ENCODE measurements at regions not wholly inside any gene's neighbourhood (a gene's known extent, or its start where the extent isn't known, plus 50 kb on each side); places are given as distances from the start of the nearest gene placed in this dataset.

DNA sequence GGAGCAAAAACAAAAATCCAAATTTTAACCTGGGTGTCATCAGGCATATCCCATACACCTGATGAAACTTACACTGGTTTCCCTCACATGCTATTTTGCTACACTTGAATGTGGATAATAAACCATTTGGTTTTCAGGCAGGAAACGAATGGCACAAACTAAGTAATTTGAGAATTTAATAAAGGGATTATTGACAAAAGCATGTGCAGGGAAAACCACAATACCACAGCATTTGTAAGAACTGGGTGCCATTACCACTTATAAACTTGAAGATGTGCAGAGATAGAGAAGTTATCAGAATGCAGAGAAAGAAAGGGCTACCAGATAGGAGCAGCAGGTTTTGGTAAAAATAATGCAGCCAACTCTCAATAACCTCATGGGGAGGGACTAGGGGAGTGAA, 151.2 kb downstream of the RFX6 start:
- TF ChIP-seq, protein P1, sequence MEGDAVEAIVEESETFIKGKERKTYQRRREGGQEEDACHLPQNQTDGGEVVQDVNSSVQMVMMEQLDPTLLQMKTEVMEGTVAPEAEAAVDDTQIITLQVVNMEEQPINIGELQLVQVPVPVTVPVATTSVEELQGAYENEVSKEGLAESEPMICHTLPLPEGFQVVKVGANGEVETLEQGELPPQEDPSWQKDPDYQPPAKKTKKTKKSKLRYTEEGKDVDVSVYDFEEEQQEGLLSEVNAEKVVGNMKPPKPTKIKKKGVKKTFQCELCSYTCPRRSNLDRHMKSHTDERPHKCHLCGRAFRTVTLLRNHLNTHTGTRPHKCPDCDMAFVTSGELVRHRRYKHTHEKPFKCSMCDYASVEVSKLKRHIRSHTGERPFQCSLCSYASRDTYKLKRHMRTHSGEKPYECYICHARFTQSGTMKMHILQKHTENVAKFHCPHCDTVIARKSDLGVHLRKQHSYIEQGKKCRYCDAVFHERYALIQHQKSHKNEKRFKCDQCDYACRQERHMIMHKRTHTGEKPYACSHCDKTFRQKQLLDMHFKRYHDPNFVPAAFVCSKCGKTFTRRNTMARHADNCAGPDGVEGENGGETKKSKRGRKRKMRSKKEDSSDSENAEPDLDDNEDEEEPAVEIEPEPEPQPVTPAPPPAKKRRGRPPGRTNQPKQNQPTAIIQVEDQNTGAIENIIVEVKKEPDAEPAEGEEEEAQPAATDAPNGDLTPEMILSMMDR (IDR thresholded peaks at IDR 0.05; ENCODE audit: control insufficient read depth, insufficient read depth, low read depth, low read length, missing control alignments): no peak
- DNase-seq (ENCODE audit: low read depth): no peak
- H3K4me3 ChIP-seq (ENCODE audit: control insufficient read depth, low read depth, low read length): no peak overlapping the region

DNA sequence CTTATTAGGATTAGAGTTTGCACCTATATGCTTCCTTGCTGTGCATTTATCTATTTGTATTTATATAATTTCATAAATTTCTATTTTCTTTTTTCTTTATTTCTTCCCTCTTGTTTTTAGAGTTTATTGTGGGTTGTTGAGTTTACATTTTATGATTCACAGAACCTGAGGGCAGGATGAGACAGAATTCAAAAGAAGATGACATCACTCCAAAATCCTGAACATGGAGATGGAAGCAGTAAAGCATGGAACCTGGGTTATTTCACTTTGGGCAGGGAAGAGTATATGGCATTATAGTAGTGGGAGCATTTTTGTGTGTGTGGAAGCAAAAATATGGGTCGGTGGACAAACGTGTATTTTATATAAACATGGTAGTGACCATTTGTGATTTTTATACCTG, 157.5 kb downstream of the RFX6 start:
- TF ChIP-seq, protein P1 (IDR thresholded peaks at IDR 0.05; ENCODE audit: control insufficient read depth, insufficient read depth, low read depth, low read length, missing control alignments): no peak
- H3K4me3 ChIP-seq (ENCODE audit: control insufficient read depth, low read depth, low read length): no peak overlapping the region
- DNase-seq (ENCODE audit: low read depth): no peak

DNA sequence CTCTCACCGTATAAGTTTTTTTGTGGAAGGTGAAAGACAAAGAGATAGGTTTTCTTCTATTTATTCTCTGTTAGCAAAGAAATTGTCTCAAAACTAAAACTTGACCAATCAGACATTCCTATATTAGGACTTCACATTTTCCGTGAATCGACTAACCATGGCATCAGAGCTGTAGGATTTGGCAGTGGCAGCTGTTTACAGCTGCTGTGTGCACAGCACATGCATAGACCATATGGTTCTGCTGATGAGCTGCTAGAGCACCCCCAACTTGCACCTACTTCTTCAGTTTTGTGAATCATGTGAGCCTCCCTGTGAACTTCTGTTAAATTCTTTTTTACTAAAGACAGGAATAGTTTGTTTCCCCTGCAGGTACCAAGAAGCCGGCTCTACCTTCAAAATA, 157.9 kb downstream of the RFX6 start:
- no peak for DNase-seq (ENCODE audit: low read depth)
- TF ChIP-seq, protein P1 (IDR thresholded peaks at IDR 0.05; ENCODE audit: control insufficient read depth, insufficient read depth, low read depth, low read length, missing control alignments): no peak
- no peak overlapping the region for H3K4me3 ChIP-seq (ENCODE audit: control insufficient read depth, low read depth, low read length)

DNA sequence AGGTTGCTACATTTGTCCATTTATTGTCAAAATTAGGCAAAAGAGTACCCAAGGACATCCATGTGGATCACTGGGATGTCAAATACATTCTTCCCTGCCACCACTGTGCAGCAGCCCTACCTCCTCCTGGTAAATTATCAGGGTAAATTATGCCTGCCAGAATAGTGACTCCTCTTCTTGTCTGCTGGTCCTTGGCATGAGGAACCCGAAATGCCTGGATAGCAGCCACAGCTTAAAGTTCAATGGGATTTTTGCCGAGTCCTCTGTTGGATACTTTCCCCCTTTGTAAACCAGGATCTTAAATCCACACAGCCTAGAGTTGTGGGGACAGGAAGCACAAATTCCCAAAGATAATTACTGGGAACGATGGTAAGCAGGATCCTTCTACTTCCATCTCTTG, 173.3 kb downstream of the RFX6 start:
- no peak overlapping the region for H3K4me3 ChIP-seq (ENCODE audit: control insufficient read depth, low read depth, low read length)
- DNase-seq (ENCODE audit: low read depth): no peak
- TF ChIP-seq, protein P1 (IDR thresholded peaks at IDR 0.05; ENCODE audit: control insufficient read depth, insufficient read depth, low read depth, low read length, missing control alignments): no peak

DNA sequence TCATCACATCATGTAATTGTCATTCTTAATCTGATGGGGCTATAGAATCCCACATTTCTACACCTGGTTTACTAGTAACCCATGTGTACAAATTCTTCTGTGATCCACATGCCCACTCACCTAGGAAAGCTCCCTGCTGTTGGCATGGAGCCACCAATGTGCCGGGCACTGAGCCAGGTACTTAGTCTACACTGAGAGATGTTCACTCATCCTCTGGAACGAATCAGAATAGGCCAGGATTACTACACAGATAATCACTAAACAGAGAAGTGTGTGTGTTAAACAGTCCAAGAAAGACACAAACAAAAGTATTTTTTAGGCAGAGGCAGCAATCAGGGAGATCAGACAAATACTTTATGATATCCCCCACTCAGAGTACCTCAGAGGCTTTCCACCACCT, 193.2 kb upstream of the VGLL2 start:
- DNase-seq (ENCODE audit: low read depth): no peak
- TF ChIP-seq, protein P1 (IDR thresholded peaks at IDR 0.05; ENCODE audit: control insufficient read depth, insufficient read depth, low read depth, low read length, missing control alignments): no peak
- no peak overlapping the region for H3K4me3 ChIP-seq (ENCODE audit: control insufficient read depth, low read depth, low read length)

DNA sequence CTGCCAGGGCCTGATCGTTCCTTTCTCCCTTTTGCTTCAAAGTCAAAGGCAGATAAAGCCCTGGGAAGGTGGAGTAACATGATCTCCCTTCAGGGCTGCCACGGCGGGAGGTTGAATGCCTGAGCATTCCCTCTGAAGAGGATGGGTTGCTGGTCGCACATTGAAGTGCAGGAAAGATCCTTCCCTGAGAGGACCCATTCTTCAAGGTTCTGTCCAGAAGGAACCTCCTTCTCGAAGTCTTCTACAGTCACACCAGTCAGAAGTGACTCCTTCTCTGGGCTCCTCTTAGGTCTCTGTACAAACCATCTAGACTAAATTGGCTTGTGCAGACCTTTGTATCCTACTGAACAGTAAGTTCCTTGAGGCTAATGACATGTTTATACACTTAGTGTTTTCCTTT, 192.6 kb upstream of the VGLL2 start:
- TF ChIP-seq, protein P1 (IDR thresholded peaks at IDR 0.05; ENCODE audit: control insufficient read depth, insufficient read depth, low read depth, low read length, missing control alignments): no peak
- DNase-seq (ENCODE audit: low read depth): no peak

DNA sequence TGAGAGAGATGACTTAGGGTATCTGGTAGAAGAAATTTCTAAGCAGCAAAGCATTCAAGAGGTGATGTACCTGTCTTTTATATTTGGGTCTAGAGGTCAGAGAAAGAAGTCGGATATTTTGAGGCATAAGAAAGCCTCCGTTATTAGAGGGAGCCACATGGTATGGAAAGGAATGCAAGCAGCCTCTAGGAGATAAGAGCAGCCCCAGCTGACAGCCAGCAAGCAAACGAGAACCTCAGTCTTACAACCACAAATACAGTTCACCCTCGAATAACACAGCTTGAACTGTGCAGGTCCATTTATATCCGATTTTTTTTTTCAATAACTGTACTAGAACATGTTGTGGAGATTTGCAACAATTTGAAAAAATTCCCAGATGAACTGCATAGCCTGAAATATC, 190.7 kb upstream of the VGLL2 start:
- no peak overlapping the region for H3K4me3 ChIP-seq (ENCODE audit: control insufficient read depth, low read depth, low read length)
- no peak for DNase-seq (ENCODE audit: low read depth)
- TF ChIP-seq, protein P1 (IDR thresholded peaks at IDR 0.05; ENCODE audit: control insufficient read depth, insufficient read depth, low read depth, low read length, missing control alignments): no peak

More for the DNA sequence above, 192.6 kb upstream of the VGLL2 start:
- H3K4me3 ChIP-seq (ENCODE audit: control insufficient read depth, low read depth, low read length): no peak overlapping the region
